ENCODE measurements at regions not wholly inside any gene's neighbourhood (a gene's known extent, or its start where the extent isn't known, plus 50 kb on each side); places are given as distances from the start of the nearest gene placed in this dataset.

DNA sequence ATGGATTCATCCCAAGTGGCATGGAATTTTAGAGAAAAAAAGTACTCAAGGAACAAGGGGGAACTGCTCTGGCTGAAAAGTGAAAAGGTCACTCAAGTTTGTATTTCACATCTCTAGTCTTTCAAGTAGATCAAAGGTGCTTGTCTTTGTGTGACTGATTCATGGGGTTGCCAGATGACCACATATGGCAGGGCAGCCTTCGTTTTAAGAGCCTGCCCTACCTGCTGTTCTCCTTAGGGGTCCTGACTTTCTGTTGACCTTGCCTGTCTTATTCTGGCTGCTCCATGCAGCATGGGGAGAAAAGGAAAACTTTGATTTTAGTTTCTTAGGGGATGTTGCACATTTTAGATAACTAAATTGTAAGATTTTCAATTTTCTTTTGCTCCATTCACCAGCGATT, 877.7 kb downstream of the TLE1 start:
- no peaks in the 10 kb centered on the region for H3K79me2 ChIP-seq (ENCODE audit: control insufficient read depth in 1 of 2, insufficient read depth in 2 of 2, low read length in 2 of 2)
- FAIRE-seq, result peak; percentile 52
- POLR2A ChIA-PET (ENCODE audit: partially characterized antibody), result no interaction called here
- no peaks in the 10 kb centered on the region for H3K27me3 ChIP-seq (replicated peaks in 1 of 4; ENCODE audit: control insufficient read depth in 3 of 4, extremely low read depth in 1 of 4, insufficient read depth in 3 of 4, low read length in 3 of 4)
- H4K8ac ChIP-seq (ENCODE audit: extremely low read depth, insufficient read depth, low read length), result no peak overlapping the region
- 67% methylated on average over 2 of the region's 2 CpGs; no CpG with 5 or more reads in 1 of the 2 experiments for whole genome bisulfite sequencing, 2 experiments (ENCODE audit: extremely low coverage in 1 of 2, insufficient coverage in 1 of 2, insufficient read length in 1 of 2, insufficient replicate concordance in 2 of 2, low coverage in 1 of 2, low lambda C conversion rate in 2 of 2, missing lambda C conversion rate in 1 of 2)
- H3K9ac ChIP-seq (replicated peaks in 1 of 4; ENCODE audit: extremely low read depth in 1 of 4, low read depth in 3 of 4, low read length in 3 of 4), result no peak overlapping the region
- no peaks in the 10 kb centered on the region for H3K23me2 ChIP-seq (ENCODE audit: low read depth, low read length)
- no peak overlapping the region for H3K23ac ChIP-seq (ENCODE audit: insufficient read length)
- no peak for DNase-seq (ENCODE audit: low read depth in 1 of 2, low spot score in 2 of 2)
- no peaks in the 10 kb centered on the region for H4K20me1 ChIP-seq (replicated peaks in 1 of 2; ENCODE audit: control insufficient read depth in 1 of 2, insufficient read depth in 2 of 2, low read length in 2 of 2)
- no peak overlapping the region for H3K27ac ChIP-seq (ENCODE audit: low read depth, low read length)
- no peaks in the 10 kb centered on the region for H3K79me1 ChIP-seq (ENCODE audit: low read depth, low read length)
- H2BK120ac ChIP-seq (replicated peaks; ENCODE audit: low read depth, low read length), result no peak overlapping the region
- no peak overlapping the region for H3K14ac ChIP-seq (ENCODE audit: insufficient read length)
- no peak overlapping the region for H3K4me2 ChIP-seq (ENCODE audit: insufficient read depth in 1 of 2, low read depth in 2 of 2, low read length in 2 of 2)
- TF ChIP-seq GTF2F1 (IDR thresholded peaks at IDR 0.05; ENCODE audit: borderline replicate concordance, low read depth, low read length), result no peak
- TF ChIP-seq SIX5 (IDR thresholded peaks at IDR 0.05; ENCODE audit: low read depth, low read length), result no peak
- TF ChIP-seq CTBP2 (IDR thresholded peaks at IDR 0.05; ENCODE audit: borderline replicate concordance, insufficient read depth, insufficient read length, low read length), result no peak
- no peak for TF ChIP-seq KDM5A (IDR thresholded peaks at IDR 0.05; ENCODE audit: low read length)
- 0 out of 4 replicates have a peak, but pooled peaks of 1 of the 2 experiments have one; percentile 5 for TF ChIP-seq RAD21 (IDR thresholded peaks at IDR 0.05 in 1 of 2, conservative IDR thresholded peaks at IDR 0.05 in 1 of 2; ENCODE audit: low read depth in 2 of 2, low read length in 2 of 2)
- no peak overlapping the region for H3K56ac ChIP-seq (replicated peaks; ENCODE audit: insufficient read length, low read depth, low read length)
- no peak overlapping the region for H4K91ac ChIP-seq (replicated peaks; ENCODE audit: insufficient read length, low read length)
- H2AK5ac ChIP-seq (ENCODE audit: low read depth, low read length), result no peak overlapping the region
- no peak overlapping the region for H3K4ac ChIP-seq (replicated peaks; ENCODE audit: insufficient read length, low read depth, low read length)
- H3K9me3 ChIP-seq (ENCODE audit: insufficient read depth in 2 of 2, low read depth in 1 of 2, low read length in 1 of 2), result no peaks in the 10 kb centered on the region
- CTCF ChIA-PET (ENCODE audit: partially characterized antibody), result no interaction called here
- no peak overlapping the region for H3K18ac ChIP-seq (ENCODE audit: extremely low read depth, low read length)
- no peak overlapping the region for H2BK5ac ChIP-seq (ENCODE audit: low read depth, low read length)
- H2BK20ac ChIP-seq (ENCODE audit: low read length), result no peak overlapping the region
- H4K5ac ChIP-seq (ENCODE audit: insufficient read length, low read depth, low read length), result no peak overlapping the region
- H3K36me3 ChIP-seq (ENCODE audit: control insufficient read depth in 2 of 4, insufficient read depth in 4 of 4, low read length in 3 of 4), result no peaks in the 10 kb centered on the region
- no peak overlapping the region for H2AFZ ChIP-seq (ENCODE audit: low read length)
- no peaks in the 10 kb centered on the region for H3K4me1 ChIP-seq (replicated peaks in 1 of 4; ENCODE audit: control insufficient read depth in 3 of 4, insufficient read depth in 4 of 4, low read length in 3 of 4)
- no peak overlapping the region for H2BK15ac ChIP-seq (ENCODE audit: low read length)
- no peak overlapping the region for H2BK12ac ChIP-seq (ENCODE audit: low read depth, low read length)
- H3K4me3 ChIP-seq (ENCODE audit: extremely low read depth in 1 of 4, insufficient read depth in 2 of 4, low read depth in 3 of 4, low read length in 4 of 4), result no peak overlapping the region
